Transverse colon (tissue), 4 donors: ENCODE measurements at regions not wholly inside any gene's neighbourhood (a gene's known extent, or its start where the extent isn't known, plus 50 kb on each side); places are given as distances from the start of the nearest gene placed in this dataset.
"Not testable (repeated sequence)": the region's sequence is repeated elsewhere in the genome, so short reads cannot be mapped to it uniquely, and the experiment has no call there.

ENCODE experiments used
- EP300 ChIP-seq: sonication (generic); formaldehyde crosslinking; IDR thresholded peaks from one replicate; pipeline ENCODE4 v1.6.1; 2017; ENCODE audit warnings: antibody characterized with exemption, low read depth
- POLR2A ChIP-seq: fragments of 450-650 bp; IDR thresholded peaks from one replicate; pipeline ENCODE4 v1.6.1; 2016; ENCODE audit warnings: antibody characterized with exemption, mild to moderate bottlenecking, moderate library complexity
- POLR2AphosphoS5 ChIP-seq, 3 donors: sonication (generic); formaldehyde crosslinking; IDR thresholded peaks; one replicate each; pipeline ENCODE4 v1.6.1; 2016; ENCODE audit warnings: antibody characterized with exemption in 3 of 3
- TF ChIP-seq, protein P1 (sequence below), 5 experiments: fragments of 200-600 bp in 3 of 5; fragments of 450-650 bp in 2 of 5; sonication (generic) in 3 of 5; IDR thresholded peaks; 1 replicate in 2 of 5; 2 replicates in 3 of 5; pipeline ENCODE4 v1.5.1; 2016 to 2017; ENCODE audit warnings: antibody characterized with exemption in 5 of 5, inconsistent platforms in 3 of 5, mild to moderate bottlenecking in 2 of 5, moderate library complexity in 1 of 5

DNA sequence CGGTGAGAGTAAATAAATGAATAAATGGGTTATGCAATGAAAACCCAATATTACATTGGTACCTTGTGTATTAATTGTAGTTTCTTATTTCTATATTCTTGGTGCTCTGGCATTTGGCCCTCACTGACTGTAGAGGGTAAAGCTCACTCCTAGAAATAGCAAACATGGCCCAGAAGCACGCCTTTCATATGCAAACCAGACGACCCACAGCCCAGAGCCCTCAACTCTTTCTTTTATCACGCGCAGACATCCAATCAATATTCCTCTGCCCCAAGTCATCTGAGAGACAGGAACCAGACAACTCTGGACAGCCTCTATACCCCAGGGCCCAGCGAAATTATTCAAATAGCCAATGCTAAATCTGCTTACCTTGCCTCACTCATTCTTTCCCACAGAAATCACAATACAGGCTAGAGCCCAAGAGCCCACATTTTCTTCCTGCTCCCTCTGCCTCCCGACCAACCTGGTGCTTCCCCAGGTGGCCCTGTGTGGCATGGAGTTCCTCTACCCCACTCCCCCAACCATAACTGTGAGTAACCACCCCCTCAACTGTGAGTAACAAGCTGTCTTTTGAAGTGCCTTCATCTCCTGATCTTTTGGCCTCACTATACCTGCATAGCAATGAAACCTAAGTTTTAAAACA, 425.1 kb upstream of the SPATA31A3 start:
- TF ChIP-seq, protein P1, sequence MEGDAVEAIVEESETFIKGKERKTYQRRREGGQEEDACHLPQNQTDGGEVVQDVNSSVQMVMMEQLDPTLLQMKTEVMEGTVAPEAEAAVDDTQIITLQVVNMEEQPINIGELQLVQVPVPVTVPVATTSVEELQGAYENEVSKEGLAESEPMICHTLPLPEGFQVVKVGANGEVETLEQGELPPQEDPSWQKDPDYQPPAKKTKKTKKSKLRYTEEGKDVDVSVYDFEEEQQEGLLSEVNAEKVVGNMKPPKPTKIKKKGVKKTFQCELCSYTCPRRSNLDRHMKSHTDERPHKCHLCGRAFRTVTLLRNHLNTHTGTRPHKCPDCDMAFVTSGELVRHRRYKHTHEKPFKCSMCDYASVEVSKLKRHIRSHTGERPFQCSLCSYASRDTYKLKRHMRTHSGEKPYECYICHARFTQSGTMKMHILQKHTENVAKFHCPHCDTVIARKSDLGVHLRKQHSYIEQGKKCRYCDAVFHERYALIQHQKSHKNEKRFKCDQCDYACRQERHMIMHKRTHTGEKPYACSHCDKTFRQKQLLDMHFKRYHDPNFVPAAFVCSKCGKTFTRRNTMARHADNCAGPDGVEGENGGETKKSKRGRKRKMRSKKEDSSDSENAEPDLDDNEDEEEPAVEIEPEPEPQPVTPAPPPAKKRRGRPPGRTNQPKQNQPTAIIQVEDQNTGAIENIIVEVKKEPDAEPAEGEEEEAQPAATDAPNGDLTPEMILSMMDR (IDR thresholded peaks at IDR 0.05), result not testable (repeated sequence)
- not testable (repeated sequence) for TF ChIP-seq EP300; POLR2A; POLR2AphosphoS5 (IDR thresholded peaks at IDR 0.05)
